Mesodermal cell (in vitro differentiated cells): ENCODE measurements at regions not wholly inside any gene's neighbourhood (a gene's known extent, or its start where the extent isn't known, plus 50 kb on each side); places are given as distances from the start of the nearest gene placed in this dataset.

Source experiments
- H3K27ac ChIP-seq: 2 replicates; pipeline ENCODE4 v1.7.0; 2013; ENCODE audit warnings: mild to moderate bottlenecking, low read depth, low read length, moderate library complexity; ENCODE audit not compliant: severe bottlenecking
- H3K36me3 ChIP-seq: 2 replicates; pipeline ENCODE4 v1.7.1; 2013; ENCODE audit warnings: mild to moderate bottlenecking, low read length, moderate library complexity; ENCODE audit not compliant: control insufficient read depth, insufficient read depth
- H3K4me1 ChIP-seq: one replicate; pipeline ENCODE4 v1.7.1; 2013; ENCODE audit warnings: mild to moderate bottlenecking, low read length; ENCODE audit not compliant: insufficient read depth, control insufficient read depth, poor library complexity, severe bottlenecking
- H3K4me3 ChIP-seq: 2 replicates; pipeline ENCODE4 v1.7.0; 2013; ENCODE audit warnings: low read length, control low read depth, mild to moderate bottlenecking; ENCODE audit not compliant: insufficient read depth, poor library complexity, severe bottlenecking; ENCODE audit errors: extremely low read depth
- H3K9me3 ChIP-seq: 2 replicates; pipeline ENCODE4 v1.7.1; 2013; ENCODE audit warnings: mild to moderate bottlenecking, low read length, moderate library complexity; ENCODE audit not compliant: control insufficient read depth
- WGBS, 2 experiments: methylation state at CpG; one replicate each; pipeline ENCODE4 v1.1.5; 2013; ENCODE audit warnings: missing lambda C conversion rate in 2 of 2; ENCODE audit not compliant: insufficient coverage in 2 of 2; 5-methylcytosine and 5-hydroxymethylcytosine counted together

DNA sequence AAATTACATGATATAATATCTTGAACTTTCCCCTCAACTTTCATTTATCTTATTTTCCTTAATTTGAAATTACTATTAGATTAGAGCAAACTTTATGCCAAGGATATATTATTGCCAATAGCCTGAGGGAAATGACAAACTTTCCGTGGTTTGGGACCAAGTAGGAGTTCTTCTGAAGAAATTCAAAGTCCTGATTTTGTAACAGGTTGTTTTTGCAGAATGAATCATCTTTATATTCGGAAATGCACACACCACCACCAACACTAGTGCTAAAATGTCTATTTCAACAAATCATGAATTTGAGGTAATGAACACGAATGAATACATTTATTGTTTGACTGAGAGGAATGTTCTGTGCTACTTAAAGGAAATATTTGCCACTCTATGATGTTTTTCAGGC is 226.7 kb downstream of the GRIA2 start:
- no CpG with 5 or more reads among the region's 3 CpGs for WGBS, 2 experiments
- Histone ChIP-seq H3K4me1 (no peaks in the 10 kb centered on the region), H3K36me3 (no peaks in the 10 kb centered on the region), H3K9me3 (no peaks in the 10 kb centered on the region), H3K4me3 (no peak overlapping the region), H3K27ac (no peak overlapping the region)

DNA sequence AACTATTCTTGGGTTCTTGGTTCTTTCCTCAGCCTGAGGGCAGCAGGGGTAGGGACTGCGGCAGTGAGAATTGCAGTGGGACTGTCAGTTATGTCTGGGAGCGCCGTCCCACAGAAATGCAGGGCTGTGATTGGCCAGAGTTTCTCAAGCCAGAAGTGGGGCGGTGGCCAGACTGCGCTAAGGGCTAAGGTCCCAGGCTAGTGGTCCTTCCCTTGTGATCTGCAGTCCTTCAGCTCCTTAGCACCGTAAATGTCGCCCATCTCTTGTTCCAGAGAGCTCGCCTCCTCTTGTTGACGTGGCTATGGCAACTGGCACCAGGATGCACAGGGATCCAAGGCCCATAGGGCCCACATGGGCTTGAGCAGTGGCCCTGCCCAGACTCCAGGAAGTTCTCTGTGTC is 223.5 kb downstream of the GRIA2 start:
- 88 to 97% methylated on average over 7 to 9 of the region's 9 CpGs for WGBS, 2 experiments
- H3K27ac ChIP-seq, result no peak overlapping the region
- H3K9me3 ChIP-seq, result no peaks in the 10 kb centered on the region
- H3K36me3 ChIP-seq, result no peaks in the 10 kb centered on the region
- no peak overlapping the region for H3K4me3 ChIP-seq
- H3K4me1 ChIP-seq, result no peaks in the 10 kb centered on the region

DNA sequence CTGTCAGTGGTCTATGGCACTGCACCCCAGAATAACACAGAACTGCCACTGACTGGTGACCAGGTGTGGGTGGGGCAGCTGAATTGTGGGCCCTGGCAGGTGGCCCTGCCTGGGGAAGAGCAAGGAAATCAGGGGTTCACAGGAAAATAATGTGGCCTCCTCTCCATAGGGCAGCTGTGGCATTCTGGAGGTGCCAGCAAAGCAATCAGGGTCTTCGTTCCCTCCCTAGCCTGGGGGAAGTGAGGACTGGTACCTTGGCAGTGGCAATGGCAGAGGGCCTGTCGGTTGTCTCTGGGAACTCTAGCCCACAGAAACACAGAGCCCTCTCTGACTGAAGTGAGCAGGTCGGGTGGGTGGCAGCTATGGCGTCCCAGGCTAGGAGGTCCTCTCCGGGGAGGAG is 223.0 kb downstream of the GRIA2 start:
- no peak overlapping the region for H3K4me3 ChIP-seq
- 93 to 96% methylated on average over 4 to 5 of the region's 5 CpGs for WGBS, 2 experiments

DNA sequence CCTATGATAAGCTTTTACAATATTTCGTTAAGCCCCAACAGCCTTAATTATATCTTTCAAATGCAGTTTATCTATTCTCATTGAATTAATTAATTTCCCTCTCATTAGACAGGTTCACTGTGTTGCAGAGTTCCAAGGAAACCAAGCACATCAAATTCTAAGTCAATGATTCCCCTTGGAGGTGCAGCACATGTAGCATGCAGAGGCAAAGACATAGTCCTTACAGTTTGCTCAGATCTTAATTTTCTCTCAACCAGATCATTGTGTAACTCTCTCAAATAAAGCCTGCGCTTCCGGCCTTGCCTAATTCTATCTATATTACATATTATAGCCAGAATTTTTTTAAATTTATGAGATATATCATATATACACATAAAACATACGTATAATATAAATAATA is 205.4 kb downstream of the GRIA2 start:
- 67% methylated on average over 1 of the region's 4 CpGs; no CpG with 5 or more reads in 1 of the 2 experiments for WGBS, 2 experiments
- H3K9me3 ChIP-seq, result no peaks in the 10 kb centered on the region
- no peak overlapping the region for H3K4me3 ChIP-seq
- no peaks in the 10 kb centered on the region for H3K4me1 ChIP-seq
- H3K36me3 ChIP-seq, result no peaks in the 10 kb centered on the region
- no peak overlapping the region for H3K27ac ChIP-seq

More for the DNA sequence above, 223.0 kb downstream of the GRIA2 start:
- Histone ChIP-seq H3K36me3 (no peaks in the 10 kb centered on the region), H3K9me3 (no peaks in the 10 kb centered on the region), H3K27ac (no peak overlapping the region), H3K4me1 (no peaks in the 10 kb centered on the region)

DNA sequence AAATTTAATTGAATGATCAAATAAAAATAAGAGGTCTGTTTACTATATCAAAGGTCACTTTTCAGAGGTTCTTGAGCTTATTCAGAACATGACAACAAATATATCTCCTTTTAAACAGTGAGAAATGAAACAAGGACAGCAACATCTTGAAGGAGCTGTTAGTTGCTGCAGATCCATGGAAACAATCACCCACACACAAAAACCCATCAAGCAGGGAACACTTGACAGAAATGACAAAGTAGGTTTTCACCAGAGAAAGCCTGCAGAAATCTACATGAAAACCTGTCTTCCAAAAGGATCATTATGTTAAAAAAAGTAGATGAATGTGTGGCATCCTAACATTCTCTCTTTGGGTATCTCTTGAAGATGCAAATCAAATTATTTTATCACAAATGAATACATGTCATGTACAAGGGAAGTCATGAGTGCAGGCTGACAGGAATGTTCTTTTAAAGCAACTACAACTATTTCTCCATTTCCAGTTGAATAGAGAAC is 203.0 kb downstream of the GRIA2 start:
- no peak overlapping the region for H3K4me3 ChIP-seq

DNA sequence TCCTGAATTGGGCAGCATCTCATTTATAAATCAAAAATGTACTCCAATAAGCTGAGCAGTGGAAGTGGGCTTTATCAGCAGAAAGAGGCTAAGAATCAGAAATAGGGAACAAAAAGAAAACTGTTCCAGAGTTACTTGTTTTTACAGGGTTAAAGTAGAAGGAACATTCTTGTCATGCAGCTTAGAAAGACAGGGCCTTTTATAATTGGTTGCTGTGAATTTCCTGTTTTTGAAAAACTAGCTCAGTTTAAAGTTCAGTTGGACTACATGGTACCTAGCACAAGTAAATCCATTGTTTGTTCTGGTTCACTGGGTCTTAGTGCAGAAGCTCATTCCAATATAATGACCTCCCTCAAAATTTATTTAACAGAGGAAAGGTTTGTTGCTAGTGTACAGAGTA is 200.8 kb downstream of the GRIA2 start:
- no peak overlapping the region for H3K27ac ChIP-seq
- H3K4me3 ChIP-seq, result no peak overlapping the region
- no peaks in the 10 kb centered on the region for H3K9me3 ChIP-seq
- H3K4me1 ChIP-seq, result no peaks in the 10 kb centered on the region
- no peaks in the 10 kb centered on the region for H3K36me3 ChIP-seq

More for the DNA sequence above, 203.0 kb downstream of the GRIA2 start:
- Histone ChIP-seq H3K27ac (no peak overlapping the region), H3K4me1 (no peaks in the 10 kb centered on the region), H3K9me3 (no peaks in the 10 kb centered on the region), H3K36me3 (no peaks in the 10 kb centered on the region)
